ENCODE measurements at regions not wholly inside any gene's neighbourhood (a gene's known extent, or its start where the extent isn't known, plus 50 kb on each side); places are given as distances from the start of the nearest gene placed in this dataset.
A peak's percentile ranks its signal among the peaks of the same experiment; 100 is the strongest.

DNA sequence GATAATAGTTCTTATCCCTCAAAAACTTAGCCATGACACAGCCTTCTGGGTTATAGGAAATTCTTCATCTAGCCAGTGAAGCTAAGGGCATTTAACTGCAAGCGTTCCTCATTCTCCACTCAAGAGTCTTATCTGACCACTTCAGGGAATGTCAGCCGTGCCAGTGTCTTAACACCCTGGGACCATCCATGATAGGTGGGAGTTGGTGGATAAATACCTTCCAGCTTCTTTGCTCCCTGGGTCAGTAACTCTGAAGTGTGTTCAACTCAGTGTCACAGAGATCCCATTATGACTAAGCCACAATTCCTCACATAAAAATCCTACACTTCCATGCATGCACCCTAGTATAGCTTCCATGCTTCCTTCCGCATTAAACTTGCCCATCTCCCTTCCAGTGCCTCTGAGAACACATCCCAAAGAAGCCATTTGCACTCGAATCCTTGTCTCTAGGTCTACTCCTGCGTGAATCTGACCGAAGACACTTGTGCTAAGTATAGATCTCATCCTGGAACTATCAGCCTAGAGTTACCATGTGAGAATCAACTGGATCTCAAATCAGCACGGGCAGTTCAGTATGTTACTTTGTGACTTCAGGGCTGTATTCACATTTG is 264.3 kb upstream of the MAF start:
- no peak for TF ChIP-seq CTCF (conservative IDR thresholded peaks at IDR 0.05)
- no peak for TF ChIP-seq ZFX (IDR thresholded peaks at IDR 0.05)
- no peak overlapping the region for H3K27ac ChIP-seq

GRCh38 chr16:79864032-79864780 is 263.7 kb upstream of the MAF start:
- no peak overlapping the region for H3K27ac ChIP-seq
- TF ChIP-seq CTCF (conservative IDR thresholded peaks at IDR 0.05) (no peak), ZFX (IDR thresholded peaks at IDR 0.05) (no peak)

- H3K27ac ChIP-seq = no peak overlapping the region
- no peak for TF ChIP-seq ZFX (IDR thresholded peaks at IDR 0.05)
- TF ChIP-seq CTCF (conservative IDR thresholded peaks at IDR 0.05) = no peak
These were observed 262.8 kb upstream of the MAF start for GRCh38 chr16:79863128-79864031.

- TF ChIP-seq ZFX (IDR thresholded peaks at IDR 0.05) (no peak), CTCF (conservative IDR thresholded peaks at IDR 0.05) (no peak)
These were observed 262.1 kb upstream of the MAF start for GRCh38 chr16:79862601-79863000.

DNA sequence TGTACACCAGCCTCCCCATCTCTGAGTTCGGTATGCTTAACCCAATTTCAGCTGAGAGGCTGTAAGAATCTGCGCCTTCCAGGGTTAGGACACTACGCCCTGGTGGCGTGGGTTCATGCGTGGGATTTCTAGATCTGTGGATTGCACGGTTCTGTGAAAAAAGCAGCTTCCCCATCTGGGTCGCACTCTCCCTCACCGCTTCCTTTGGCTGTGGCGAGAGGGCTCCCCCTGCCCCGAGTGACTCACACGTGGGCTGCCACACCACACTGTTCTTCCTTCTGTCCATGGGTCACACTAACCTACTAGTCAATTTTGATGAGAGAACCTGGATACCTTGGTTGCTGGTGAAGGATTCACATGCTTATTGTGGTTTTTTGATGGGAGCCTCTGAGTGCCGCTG is 256.0 kb upstream of the MAF start:
- TF ChIP-seq ZFX (IDR thresholded peaks at IDR 0.05) (no peak), CTCF (conservative IDR thresholded peaks at IDR 0.05) (no peak)
- no peak overlapping the region for H3K27ac ChIP-seq

More at GRCh38 chr16:79862601-79863000, 262.1 kb upstream of the MAF start:
- no peak overlapping the region for H3K27ac ChIP-seq

- TF ChIP-seq ZFX (IDR thresholded peaks at IDR 0.05) (no peak), CTCF (conservative IDR thresholded peaks at IDR 0.05) (no peak)
These were observed 249.8 kb upstream of the MAF start for GRCh38 chr16:79850348-79850747.

More at GRCh38 chr16:79850348-79850747, 249.8 kb upstream of the MAF start:
- peak overlapping the region; percentile 49 for H3K27ac ChIP-seq

All from C4-2B (cell line).